Fibroblast of gingiva (primary cell): ENCODE measurements at regions not wholly inside any gene's neighbourhood (a gene's known extent, or its start where the extent isn't known, plus 50 kb on each side); places are given as distances from the start of the nearest gene placed in this dataset.
A peak's percentile ranks its signal among the peaks of the same experiment; 100 is the strongest.
"Not testable (repeated sequence)": the region's sequence is repeated elsewhere in the genome, so short reads cannot be mapped to it uniquely, and the experiment has no call there.

Source experiments
- DNase-seq: peaks from one replicate; pipeline ENCODE4 v3.0.0-alpha.2; 2011; ENCODE audit warnings: low read depth

- no peak for DNase-seq
Measured at GRCh38 chr5:23235246-23235645, 272.2 kb upstream of the PRDM9 start.

- DNase-seq: no peak
Measured at GRCh38 chr5:23234197-23234596, 273.2 kb upstream of the PRDM9 start.

GRCh38 chr5:23223846-23224245 is 283.6 kb upstream of the PRDM9 start:
- DNase-seq: peak; percentile 3

- no peak for DNase-seq
Measured at GRCh38 chr5:23221831-23222230, 285.6 kb upstream of the PRDM9 start.

- DNase-seq: no peak
Measured at GRCh38 chr5:23217159-23217558, 290.2 kb upstream of the PRDM9 start.

GRCh38 chr5:23216345-23216744 is 291.1 kb upstream of the PRDM9 start:
- DNase-seq: no peak

GRCh38 chr5:23208959-23209431 is 298.4 kb upstream of the PRDM9 start:
- peak; percentile 31 for DNase-seq

GRCh38 chr5:23204111-23204510 is 303.3 kb upstream of the PRDM9 start:
- DNase-seq: no peak

- DNase-seq: no peak
Measured at GRCh38 chr5:23169660-23170416, 316.7 kb upstream of the CDH12 start.

GRCh38 chr5:23164971-23165370 is 311.8 kb upstream of the CDH12 start:
- no peak for DNase-seq

GRCh38 chr5:23158179-23158578 is 305.0 kb upstream of the CDH12 start:
- DNase-seq: no peak

GRCh38 chr5:23157716-23158115 is 304.6 kb upstream of the CDH12 start:
- DNase-seq: no peak

- DNase-seq: no peak
Measured at GRCh38 chr5:23157169-23157568, 304.0 kb upstream of the CDH12 start.

- DNase-seq: no peak
Measured at GRCh38 chr5:23147625-23148024, 294.5 kb upstream of the CDH12 start.

- no peak for DNase-seq
Measured at GRCh38 chr5:23146183-23146582, 293.0 kb upstream of the CDH12 start.

- DNase-seq: peak; percentile 1
Measured at GRCh38 chr5:23139338-23140171, 286.4 kb upstream of the CDH12 start.

GRCh38 chr5:23136958-23137357 is 283.8 kb upstream of the CDH12 start:
- DNase-seq: no peak

- no peak for DNase-seq
Measured at GRCh38 chr5:23132231-23132630, 279.1 kb upstream of the CDH12 start.

GRCh38 chr5:23112237-23112636 is 259.1 kb upstream of the CDH12 start:
- DNase-seq: no peak

- no peak for DNase-seq
Measured at GRCh38 chr5:23105021-23105420, 251.9 kb upstream of the CDH12 start.

- DNase-seq: no peak
Measured at GRCh38 chr5:23103566-23103965, 250.4 kb upstream of the CDH12 start.

GRCh38 chr5:23095418-23095817 is 242.3 kb upstream of the CDH12 start:
- DNase-seq: not testable (repeated sequence)

- DNase-seq: no peak
Measured at GRCh38 chr5:23089286-23089685, 236.1 kb upstream of the CDH12 start.
